GF-D8 (cell line): ENCODE measurements at regions not wholly inside any gene's neighbourhood (a gene's known extent, or its start where the extent isn't known, plus 50 kb on each side); places are given as distances from the start of the nearest gene placed in this dataset.

Experiments
- DNase-seq: peaks from one replicate; lab custom pipeline; 2025; lab: John Stamatoyannopoulos, UW

- DNase-seq: no peak
Measured at GRCh38 chr13:74485757-74486156, 351.6 kb upstream of the KLF12 start.

GRCh38 chr13:74479124-74479523 lies 344.9 kb upstream of the KLF12 start:
- DNase-seq: no peak

GRCh38 chr13:74476788-74477187 lies 342.6 kb upstream of the KLF12 start:
- no peak for DNase-seq

- no peak for DNase-seq
Measured at GRCh38 chr13:74476365-74476764, 342.2 kb upstream of the KLF12 start.

DNA sequence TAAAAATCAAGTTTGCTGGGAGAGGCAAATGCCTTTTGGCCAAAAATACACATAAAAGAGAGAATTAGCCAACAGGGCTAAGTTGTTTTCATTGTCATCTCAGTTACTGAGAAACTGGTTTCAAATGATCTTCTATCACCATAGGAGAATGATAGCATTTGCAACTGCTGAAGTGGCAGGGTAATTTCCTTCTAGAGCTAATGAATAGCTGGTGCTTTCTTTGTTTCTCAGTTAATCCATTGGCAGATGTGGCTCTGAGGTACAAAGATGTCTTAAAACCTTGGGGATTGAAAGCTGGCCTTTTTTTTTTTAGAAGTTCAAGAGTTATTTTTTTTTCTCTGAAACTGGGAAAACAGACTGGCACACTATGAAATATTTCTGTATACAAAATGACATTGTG lies 332.7 kb upstream of the KLF12 start:
- no peak for DNase-seq

GRCh38 chr13:74466020-74466419 lies 331.8 kb upstream of the KLF12 start:
- no peak for DNase-seq

DNA sequence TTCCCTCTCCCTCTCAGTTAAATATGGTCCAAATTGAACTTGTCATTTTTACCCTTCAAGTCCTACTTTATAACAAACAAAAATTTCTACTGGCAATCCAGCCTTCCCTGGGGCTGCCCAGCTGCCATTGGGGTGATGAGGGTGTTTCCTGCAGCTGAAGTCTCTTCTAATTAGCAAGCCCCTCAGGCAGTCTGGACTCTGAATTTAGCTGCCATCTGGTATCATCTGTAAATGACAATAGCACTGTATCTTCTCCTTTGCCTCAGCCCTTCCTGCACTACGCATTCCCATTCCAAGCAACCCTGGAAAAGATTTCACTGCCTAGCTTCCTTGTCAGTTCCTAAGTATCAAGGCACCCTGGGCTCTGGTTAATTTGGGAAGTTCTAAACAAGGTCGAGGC lies 331.1 kb upstream of the KLF12 start:
- DNase-seq: no peak

DNA sequence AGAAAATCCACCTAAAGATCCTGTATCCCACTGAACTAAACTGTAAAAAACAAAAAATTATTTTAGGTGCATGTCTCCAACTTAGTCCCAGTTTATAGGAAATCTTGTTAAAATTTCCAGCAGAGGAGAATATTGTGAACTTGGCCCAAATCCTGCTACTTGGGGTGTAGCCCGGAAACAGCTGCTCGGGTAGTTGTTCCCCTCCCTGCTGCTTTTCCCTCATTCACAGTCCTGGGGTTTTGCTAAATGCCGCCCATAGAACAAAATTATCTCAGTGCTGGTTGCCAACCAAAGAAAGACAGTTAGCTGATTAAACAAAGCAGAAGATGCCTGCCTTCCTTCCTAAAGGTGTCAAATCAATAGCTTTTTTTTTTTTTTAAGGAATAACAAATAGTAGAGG lies 330.5 kb upstream of the KLF12 start:
- no peak for DNase-seq

- no peak for DNase-seq
Measured at GRCh38 chr13:74461011-74461410, 326.8 kb upstream of the KLF12 start.

GRCh38 chr13:74452881-74453280 lies 318.7 kb upstream of the KLF12 start:
- no peak for DNase-seq

DNA sequence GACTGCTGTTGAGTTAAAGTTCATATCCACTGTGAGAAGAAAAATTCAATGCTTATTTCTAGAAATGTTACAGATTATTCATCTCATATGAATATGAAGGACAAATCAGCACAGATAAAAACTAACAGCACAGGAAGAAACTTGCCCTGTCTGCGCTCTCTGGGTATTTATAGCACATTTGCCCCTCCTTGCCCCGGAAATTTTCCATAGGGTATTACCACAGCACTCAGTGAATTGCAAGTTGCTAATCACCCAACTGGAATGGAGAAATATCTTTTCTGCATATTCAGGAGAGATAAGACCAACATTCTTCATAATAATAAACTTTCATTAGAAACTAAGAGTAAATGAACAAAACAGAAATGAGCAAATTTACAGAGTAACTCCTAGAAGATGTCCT lies 318.0 kb upstream of the KLF12 start:
- DNase-seq: no peak

- no peak for DNase-seq
Measured at GRCh38 chr13:74450964-74451363, 316.8 kb upstream of the KLF12 start.

- DNase-seq: no peak
Measured at GRCh38 chr13:74450525-74450845, 316.3 kb upstream of the KLF12 start.

DNA sequence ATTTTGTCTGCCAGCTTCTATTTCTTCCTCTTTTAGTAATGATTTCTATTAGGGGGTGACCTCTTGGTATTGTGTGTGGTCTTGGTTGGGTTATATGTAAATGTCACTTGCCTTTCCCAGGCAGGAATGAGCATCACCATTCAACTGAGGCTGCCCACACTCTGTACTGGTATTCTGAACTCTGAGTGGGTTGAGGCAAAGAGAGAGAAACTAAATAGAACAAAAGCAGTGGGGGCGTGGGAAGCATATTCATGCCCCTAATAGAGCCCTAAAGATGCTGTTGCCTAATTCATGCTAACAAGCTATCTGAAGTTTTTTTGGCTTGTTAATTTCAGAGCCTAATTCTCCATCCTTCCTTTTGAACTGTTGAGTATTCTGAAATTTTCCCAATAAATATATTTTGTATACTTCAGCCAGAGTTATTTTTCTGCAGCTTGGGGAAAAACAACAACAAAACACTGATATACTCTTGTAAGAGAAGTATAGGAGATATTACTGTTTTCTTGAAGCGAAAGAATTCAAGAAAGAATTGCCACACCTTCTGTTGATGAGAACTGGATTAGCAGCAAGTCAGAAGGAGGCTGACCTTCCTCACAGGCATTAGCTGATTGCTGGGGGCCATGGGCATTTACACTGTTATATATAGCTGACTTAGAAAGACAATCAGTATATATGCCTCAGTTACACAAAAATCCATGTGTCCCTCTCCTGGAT lies 315.8 kb upstream of the KLF12 start:
- no peak for DNase-seq

GRCh38 chr13:74444864-74445479 lies 310.8 kb upstream of the KLF12 start:
- DNase-seq: no peak

DNA sequence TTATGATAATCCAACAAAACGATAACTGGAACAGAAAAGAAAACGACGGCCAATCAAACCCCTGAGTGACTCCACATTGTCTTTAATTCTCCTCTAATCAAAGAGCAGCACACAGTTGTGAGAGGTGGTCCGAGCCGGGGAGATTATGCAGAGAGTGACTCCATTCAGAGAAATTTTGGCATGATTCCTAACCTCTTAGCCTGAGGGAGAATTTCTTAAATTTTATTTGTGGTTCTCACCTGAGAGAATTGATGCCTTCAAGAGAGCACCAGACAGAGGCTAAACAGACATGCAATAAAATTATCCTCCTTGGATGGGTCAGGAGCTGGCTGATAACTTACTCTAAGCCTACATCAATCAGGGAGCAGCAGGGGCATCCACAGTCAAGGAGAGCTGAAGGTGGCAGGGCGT lies 310.0 kb upstream of the KLF12 start:
- no peak for DNase-seq

DNA sequence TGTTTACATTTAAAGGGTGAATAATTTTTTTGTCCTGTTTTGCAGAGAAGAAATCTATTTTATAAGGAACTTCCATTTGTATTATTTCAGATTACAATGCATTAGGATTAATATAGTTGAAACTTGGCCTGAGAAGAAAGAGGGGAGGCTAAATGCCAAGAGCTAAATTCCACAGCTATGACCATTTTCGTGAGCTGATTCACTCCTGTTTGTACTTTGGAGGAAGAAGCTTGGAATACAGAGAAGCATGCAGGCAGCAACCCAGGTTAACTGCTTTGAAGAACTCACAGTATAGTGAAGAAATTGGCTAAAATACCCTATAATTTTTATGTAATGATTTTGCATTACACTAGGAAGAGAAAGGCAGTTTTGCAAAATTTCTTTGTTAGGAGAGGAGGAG lies 309.4 kb upstream of the KLF12 start:
- DNase-seq: no peak

- DNase-seq: no peak
Measured at GRCh38 chr13:74442751-74443150, 308.5 kb upstream of the KLF12 start.

- DNase-seq: no peak
Measured at GRCh38 chr13:74438901-74439300, 304.7 kb upstream of the KLF12 start.

GRCh38 chr13:74434782-74435181 lies 300.6 kb upstream of the KLF12 start:
- no peak for DNase-seq

- DNase-seq: no peak
Measured at GRCh38 chr13:74424455-74424854, 290.3 kb upstream of the KLF12 start.

GRCh38 chr13:74423434-74423833 lies 289.2 kb upstream of the KLF12 start:
- DNase-seq: no peak

GRCh38 chr13:74414458-74414857 lies 280.3 kb upstream of the KLF12 start:
- no peak for DNase-seq

DNA sequence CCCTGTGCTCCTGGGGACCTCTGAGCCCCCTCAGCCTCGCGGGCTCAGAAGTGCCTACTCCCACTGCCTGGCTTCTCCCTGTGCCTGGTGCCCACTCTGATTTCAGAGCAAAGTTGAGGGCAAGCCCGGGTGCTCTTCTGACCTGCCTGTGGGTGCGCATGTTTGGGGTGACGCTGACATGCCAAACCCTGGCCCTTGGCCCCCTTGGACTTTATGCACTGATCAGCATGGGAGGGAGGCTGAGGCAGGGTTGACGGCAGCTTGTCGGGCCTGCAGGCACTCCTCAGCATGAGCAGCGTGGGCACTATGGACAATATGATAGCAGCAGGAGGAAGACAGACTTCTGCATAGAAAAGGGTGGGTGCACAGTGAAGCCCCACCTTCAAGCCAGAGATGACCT lies 279.3 kb upstream of the KLF12 start:
- DNase-seq: no peak
